Astrocyte (in vitro differentiated cells and primary cell): ENCODE measurements at regions not wholly inside any gene's neighbourhood (a gene's known extent, or its start where the extent isn't known, plus 50 kb on each side); places are given as distances from the start of the nearest gene placed in this dataset.

Experiments
- DNase-seq: peaks from one replicate; pipeline ENCODE4 v3.0.0-alpha.2; 2010; ENCODE audit warnings: low read depth
- FAIRE-seq: peaks from 2 replicates; lab custom pipeline; 2011; peaks lifted over from hg19 to GRCh38; lab: Jason Lieb, UNC
- H2AFZ ChIP-seq: 2 replicates; pipeline ENCODE4 v1.6.0; 2012; ENCODE audit warnings: low read depth, low read length, inconsistent platforms
- H3K27ac ChIP-seq: 2 replicates; pipeline ENCODE4 v1.5.1; 2011; ENCODE audit warnings: low read depth, low read length, inconsistent platforms
- H3K27me3 ChIP-seq: 2 replicates; pipeline ENCODE4 v1.6.0; 2011; ENCODE audit warnings: low read length, inconsistent platforms; ENCODE audit not compliant: insufficient read depth
- H3K36me3 ChIP-seq: 2 replicates; pipeline ENCODE4 v1.5.1; 2011; ENCODE audit warnings: low read length, inconsistent platforms; ENCODE audit not compliant: insufficient read depth
- H3K4me1 ChIP-seq: 2 replicates; pipeline ENCODE4 v1.5.1; 2011; ENCODE audit warnings: low read length, inconsistent platforms; ENCODE audit not compliant: insufficient read depth
- H3K4me2 ChIP-seq: 2 replicates; pipeline ENCODE4 v1.6.0; 2012; ENCODE audit warnings: low read length, inconsistent platforms
- H3K4me3 ChIP-seq: 2 replicates; pipeline ENCODE4 v1.5.1; 2011; ENCODE audit warnings: low read depth, mild to moderate bottlenecking, low read length, inconsistent platforms; ENCODE audit not compliant: insufficient read depth
- H3K79me2 ChIP-seq: 2 replicates; pipeline ENCODE4 v1.6.0; 2012; ENCODE audit warnings: mild to moderate bottlenecking, low read length, inconsistent platforms; ENCODE audit not compliant: insufficient read depth
- H3K9ac ChIP-seq: 2 replicates; pipeline ENCODE4 v1.6.0; 2012; ENCODE audit warnings: mild to moderate bottlenecking, low read length, inconsistent platforms
- H3K9me3 ChIP-seq: 2 replicates; pipeline ENCODE4 v1.5.1; 2012; ENCODE audit warnings: low read depth, mild to moderate bottlenecking, low read length, inconsistent platforms; ENCODE audit not compliant: insufficient read depth
- H4K20me1 ChIP-seq: 2 replicates; pipeline ENCODE4 v1.6.0; 2012; ENCODE audit warnings: low read length, inconsistent platforms; ENCODE audit not compliant: insufficient read depth
- H3K27ac Mint-ChIP-seq: one replicate; pipeline ENCODE4 v1.8.0; 2021; ENCODE audit warnings: mild to moderate bottlenecking, mixed read lengths; ENCODE audit not compliant: unreplicated experiment
- H3K27me3 Mint-ChIP-seq: one replicate; pipeline ENCODE4 v1.8.0; 2021; ENCODE audit warnings: low read depth, mixed read lengths; ENCODE audit not compliant: unreplicated experiment
- H3K36me3 Mint-ChIP-seq: one replicate; pipeline ENCODE4 v1.8.0; 2021; ENCODE audit warnings: low read depth, mixed read lengths; ENCODE audit not compliant: unreplicated experiment
- H3K4me1 Mint-ChIP-seq: one replicate; pipeline ENCODE4 v1.8.0; 2021; ENCODE audit warnings: low read depth, mixed read lengths; ENCODE audit not compliant: unreplicated experiment
- H3K4me3 Mint-ChIP-seq: one replicate; pipeline ENCODE4 v1.8.0; 2021; ENCODE audit warnings: mild to moderate bottlenecking, moderate library complexity, mixed read lengths; ENCODE audit not compliant: unreplicated experiment
- H3K9me3 Mint-ChIP-seq: one replicate; pipeline ENCODE4 v1.8.0; 2021; ENCODE audit warnings: mild to moderate bottlenecking, mixed read lengths; ENCODE audit not compliant: unreplicated experiment
- EZH2 ChIP-seq: IDR thresholded peaks from 2 replicates; pipeline ENCODE4 v1.6.1; 2012; ENCODE audit warnings: mild to moderate bottlenecking, low read length, inconsistent platforms; ENCODE audit not compliant: insufficient read depth
- TF ChIP-seq, protein P1 (sequence below): IDR thresholded peaks from 2 replicates; pipeline ENCODE4 v1.5.1; 2011; ENCODE audit warnings: low read depth, mild to moderate bottlenecking, inconsistent platforms, low read length, moderate library complexity; ENCODE audit not compliant: insufficient read depth

DNA sequence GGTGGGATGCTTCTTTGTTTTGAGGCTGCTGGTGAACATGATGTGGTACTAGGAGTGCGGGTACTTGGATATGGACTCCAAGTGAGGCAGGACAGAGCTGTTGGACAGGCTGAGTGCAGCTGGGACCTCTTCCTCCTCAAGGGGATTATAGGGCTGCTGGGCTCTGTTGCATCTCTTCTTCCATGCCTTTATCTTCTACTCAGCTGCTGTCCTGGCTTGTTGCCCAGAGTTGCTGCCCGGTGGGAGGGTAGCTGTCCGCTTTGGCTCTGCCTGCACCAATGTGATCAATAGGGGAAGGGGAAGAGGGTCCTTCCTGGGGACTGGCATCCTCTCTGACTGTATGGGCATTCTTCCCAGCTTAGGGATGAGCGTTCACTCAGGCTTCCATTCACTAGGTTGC is 1217.9 kb upstream of the ACO1 start:
- H3K36me3 ChIP-seq = no peaks in the 10 kb centered on the region
- no peak overlapping the region for H2AFZ ChIP-seq
- FAIRE-seq (no peak), DNase-seq (no peak)
- Mint-ChIP-seq H3K4me1 (peaks cover 5% of the 10 kb centered on the region), H3K27me3 (no peaks in the 10 kb centered on the region), H3K27ac (no peak overlapping the region), H3K4me3 (no peak overlapping the region), H3K36me3 (no peaks in the 10 kb centered on the region), H3K9me3 (peaks cover 8% of the 10 kb centered on the region)
- H3K27ac ChIP-seq = no peak overlapping the region
- peaks cover 2% of the 10 kb centered on the region for H3K9me3 ChIP-seq
- no peak overlapping the region for H3K9ac ChIP-seq
- no peak overlapping the region for H3K4me2 ChIP-seq
- H4K20me1 ChIP-seq = no peaks in the 10 kb centered on the region
- no peaks in the 10 kb centered on the region for H3K27me3 ChIP-seq
- no peaks in the 10 kb centered on the region for H3K79me2 ChIP-seq
- TF ChIP-seq EZH2 = no peak
- TF ChIP-seq, protein P1, sequence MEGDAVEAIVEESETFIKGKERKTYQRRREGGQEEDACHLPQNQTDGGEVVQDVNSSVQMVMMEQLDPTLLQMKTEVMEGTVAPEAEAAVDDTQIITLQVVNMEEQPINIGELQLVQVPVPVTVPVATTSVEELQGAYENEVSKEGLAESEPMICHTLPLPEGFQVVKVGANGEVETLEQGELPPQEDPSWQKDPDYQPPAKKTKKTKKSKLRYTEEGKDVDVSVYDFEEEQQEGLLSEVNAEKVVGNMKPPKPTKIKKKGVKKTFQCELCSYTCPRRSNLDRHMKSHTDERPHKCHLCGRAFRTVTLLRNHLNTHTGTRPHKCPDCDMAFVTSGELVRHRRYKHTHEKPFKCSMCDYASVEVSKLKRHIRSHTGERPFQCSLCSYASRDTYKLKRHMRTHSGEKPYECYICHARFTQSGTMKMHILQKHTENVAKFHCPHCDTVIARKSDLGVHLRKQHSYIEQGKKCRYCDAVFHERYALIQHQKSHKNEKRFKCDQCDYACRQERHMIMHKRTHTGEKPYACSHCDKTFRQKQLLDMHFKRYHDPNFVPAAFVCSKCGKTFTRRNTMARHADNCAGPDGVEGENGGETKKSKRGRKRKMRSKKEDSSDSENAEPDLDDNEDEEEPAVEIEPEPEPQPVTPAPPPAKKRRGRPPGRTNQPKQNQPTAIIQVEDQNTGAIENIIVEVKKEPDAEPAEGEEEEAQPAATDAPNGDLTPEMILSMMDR = no peak
- H3K4me3 ChIP-seq = no peak overlapping the region
- no peaks in the 10 kb centered on the region for H3K4me1 ChIP-seq

DNA sequence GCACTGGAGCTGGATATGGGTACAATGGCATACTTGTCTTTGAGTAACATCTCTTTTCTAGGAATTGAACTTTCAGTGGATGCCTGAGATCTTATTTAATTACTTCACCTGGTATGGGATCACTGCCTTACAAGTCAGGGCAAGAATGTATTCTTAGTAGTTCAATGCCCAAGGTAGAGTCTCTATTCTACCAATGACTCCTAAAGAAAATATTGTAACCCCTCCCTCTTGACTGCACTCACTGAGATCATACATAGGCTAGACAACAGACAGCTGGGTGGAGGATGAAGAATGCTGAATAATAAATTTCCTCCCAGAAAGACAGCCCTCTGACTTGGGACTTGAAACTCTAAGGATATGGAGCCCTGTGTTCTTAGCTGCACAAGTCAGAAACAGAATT is 1216.3 kb upstream of the ACO1 start:
- Mint-ChIP-seq H3K4me1 (peaks cover 10% of the 10 kb centered on the region), H3K27ac (peak overlapping the region; percentile 91), H3K4me3 (no peak overlapping the region), H3K27me3 (no peaks in the 10 kb centered on the region), H3K9me3 (peaks cover 8% of the 10 kb centered on the region), H3K36me3 (no peaks in the 10 kb centered on the region)
- Histone ChIP-seq H3K9ac (no peak overlapping the region), H3K27ac (no peak overlapping the region), H3K4me3 (no peak overlapping the region), H3K4me1 (no peaks in the 10 kb centered on the region), H3K27me3 (no peaks in the 10 kb centered on the region), H4K20me1 (no peaks in the 10 kb centered on the region), H3K79me2 (no peaks in the 10 kb centered on the region), H3K9me3 (peaks cover 2% of the 10 kb centered on the region), H3K4me2 (no peak overlapping the region), H2AFZ (no peak overlapping the region), H3K36me3 (no peaks in the 10 kb centered on the region)
- no peak for DNase-seq
- FAIRE-seq = no peak
- TF ChIP-seq EZH2 = no peak
- TF ChIP-seq, protein P1 = no peak

DNA sequence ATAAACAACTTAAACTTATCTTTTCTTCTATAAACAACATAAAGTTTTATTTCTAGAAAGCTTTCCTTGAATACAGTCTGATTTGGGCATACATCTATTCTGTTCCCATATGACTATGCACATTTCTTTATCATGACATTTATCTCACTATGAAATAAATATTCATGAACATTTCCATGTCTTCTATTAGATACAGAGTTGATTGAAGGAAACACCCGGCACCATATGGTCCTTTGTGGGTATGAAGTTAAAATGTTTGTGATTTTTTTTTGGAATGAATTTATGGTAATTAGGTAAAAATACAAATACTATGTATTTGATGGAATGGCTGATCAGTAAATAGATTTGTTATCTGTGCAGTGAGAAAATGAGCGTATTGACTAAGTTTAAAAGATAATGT is 1209.8 kb upstream of the ACO1 start:
- no peaks in the 10 kb centered on the region for H3K79me2 ChIP-seq
- no peaks in the 10 kb centered on the region for H3K9me3 ChIP-seq
- H3K9me3 Mint-ChIP-seq = no peaks in the 10 kb centered on the region
- H3K4me3 Mint-ChIP-seq = no peak overlapping the region
- no peak for FAIRE-seq
- H3K27ac Mint-ChIP-seq = no peak overlapping the region
- H3K36me3 ChIP-seq = no peaks in the 10 kb centered on the region
- H4K20me1 ChIP-seq = no peaks in the 10 kb centered on the region
- H3K9ac ChIP-seq = no peak overlapping the region
- TF ChIP-seq EZH2 = no peak
- TF ChIP-seq, protein P1 = no peak
- H3K27ac ChIP-seq = no peak overlapping the region
- H3K36me3 Mint-ChIP-seq = no peaks in the 10 kb centered on the region
- peaks cover 5% of the 10 kb centered on the region for H3K4me1 Mint-ChIP-seq
- no peaks in the 10 kb centered on the region for H3K27me3 Mint-ChIP-seq
- H3K4me3 ChIP-seq = no peak overlapping the region
- no peak for DNase-seq
- no peak overlapping the region for H3K4me2 ChIP-seq
- H3K27me3 ChIP-seq = no peaks in the 10 kb centered on the region
- H3K4me1 ChIP-seq = no peaks in the 10 kb centered on the region
- H2AFZ ChIP-seq = no peak overlapping the region
